ENCODE measurements at regions not wholly inside any gene's neighbourhood (a gene's known extent, or its start where the extent isn't known, plus 50 kb on each side); places are given as distances from the start of the nearest gene placed in this dataset.

DNA sequence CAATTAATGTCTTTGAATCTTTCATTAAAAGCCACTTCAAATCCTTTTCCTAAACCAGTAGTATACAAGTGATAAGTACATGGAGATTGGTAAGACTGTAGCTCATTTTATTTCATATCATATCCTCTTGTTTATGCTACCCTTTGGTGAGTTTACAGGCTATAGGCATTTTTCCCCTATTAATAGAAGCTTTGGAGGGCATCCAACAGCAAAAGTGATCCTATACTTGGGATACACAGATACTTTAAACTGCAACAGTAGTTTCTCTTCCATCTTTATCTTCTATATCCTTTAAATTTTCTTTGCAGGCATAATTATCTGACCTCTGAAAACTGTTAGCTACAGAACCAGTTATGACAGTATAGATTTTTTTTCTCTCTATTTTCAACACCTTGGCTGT lies 114.5 kb upstream of the SPON1 start:
- no peak overlapping the region for H3K4me3 ChIP-seq (ENCODE audit: low read depth, low read length)
- TF ChIP-seq, protein P1, sequence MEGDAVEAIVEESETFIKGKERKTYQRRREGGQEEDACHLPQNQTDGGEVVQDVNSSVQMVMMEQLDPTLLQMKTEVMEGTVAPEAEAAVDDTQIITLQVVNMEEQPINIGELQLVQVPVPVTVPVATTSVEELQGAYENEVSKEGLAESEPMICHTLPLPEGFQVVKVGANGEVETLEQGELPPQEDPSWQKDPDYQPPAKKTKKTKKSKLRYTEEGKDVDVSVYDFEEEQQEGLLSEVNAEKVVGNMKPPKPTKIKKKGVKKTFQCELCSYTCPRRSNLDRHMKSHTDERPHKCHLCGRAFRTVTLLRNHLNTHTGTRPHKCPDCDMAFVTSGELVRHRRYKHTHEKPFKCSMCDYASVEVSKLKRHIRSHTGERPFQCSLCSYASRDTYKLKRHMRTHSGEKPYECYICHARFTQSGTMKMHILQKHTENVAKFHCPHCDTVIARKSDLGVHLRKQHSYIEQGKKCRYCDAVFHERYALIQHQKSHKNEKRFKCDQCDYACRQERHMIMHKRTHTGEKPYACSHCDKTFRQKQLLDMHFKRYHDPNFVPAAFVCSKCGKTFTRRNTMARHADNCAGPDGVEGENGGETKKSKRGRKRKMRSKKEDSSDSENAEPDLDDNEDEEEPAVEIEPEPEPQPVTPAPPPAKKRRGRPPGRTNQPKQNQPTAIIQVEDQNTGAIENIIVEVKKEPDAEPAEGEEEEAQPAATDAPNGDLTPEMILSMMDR (IDR thresholded peaks at IDR 0.05; ENCODE audit: low read depth, low read length): no peak
- DNase-seq (ENCODE audit: low read depth, low spot score): no peak
- in situ Hi-C loops (cut with HindIII; ENCODE audit: low sequenced_read_pairs): no loop called here

DNA sequence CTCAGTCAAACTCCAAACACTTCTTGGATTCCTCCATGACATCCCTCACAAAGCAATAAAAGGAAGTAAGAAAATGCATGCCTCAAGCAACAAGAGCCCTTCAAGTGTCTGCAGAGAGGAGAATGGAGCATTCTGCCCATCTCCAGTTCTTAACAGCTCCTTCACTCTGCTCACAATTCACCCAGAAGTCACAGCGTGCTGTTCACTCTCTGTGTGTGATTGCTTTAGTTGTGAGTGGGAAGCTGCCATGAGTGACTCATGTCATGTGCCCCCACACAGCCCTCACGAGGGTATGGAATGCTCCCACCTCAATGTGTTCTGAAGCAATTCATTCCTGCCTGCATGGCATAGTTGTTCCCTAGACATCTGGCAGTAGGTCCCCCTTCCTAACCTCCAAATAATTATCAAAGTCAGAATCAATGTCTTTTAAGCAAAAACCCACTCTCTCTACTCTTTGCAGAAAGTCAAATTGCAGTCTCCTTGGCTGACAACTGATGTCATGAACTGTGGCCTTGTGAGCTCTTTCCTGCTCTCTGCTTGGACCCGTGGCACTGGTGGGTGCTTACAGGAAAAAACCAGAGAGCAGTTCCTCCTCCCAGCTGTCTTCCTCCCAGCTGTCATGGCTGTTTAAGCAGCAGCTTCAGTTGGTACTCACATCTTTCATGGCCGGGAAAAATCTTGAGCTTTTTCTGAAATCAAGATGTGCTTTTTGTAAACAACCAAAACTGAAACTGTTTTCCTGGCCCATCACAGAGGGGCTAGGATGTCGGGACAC lies 112.1 kb upstream of the SPON1 start:
- H3K4me3 ChIP-seq (ENCODE audit: low read depth, low read length): no peak overlapping the region
- TF ChIP-seq, protein P1 (IDR thresholded peaks at IDR 0.05; ENCODE audit: low read depth, low read length): no peak
- DNase-seq (ENCODE audit: low read depth, low spot score): no peak
- in situ Hi-C loops (cut with HindIII; ENCODE audit: low sequenced_read_pairs): no loop called here

GRCh38 chr11:13851691-13852090 lies 110.8 kb upstream of the SPON1 start:
- in situ Hi-C loops (cut with HindIII; ENCODE audit: low sequenced_read_pairs): no loop called here
- TF ChIP-seq, protein P1 (IDR thresholded peaks at IDR 0.05; ENCODE audit: low read depth, low read length): no peak
- no peak for DNase-seq (ENCODE audit: low read depth, low spot score)
- H3K4me3 ChIP-seq (ENCODE audit: low read depth, low read length): no peak overlapping the region

DNA sequence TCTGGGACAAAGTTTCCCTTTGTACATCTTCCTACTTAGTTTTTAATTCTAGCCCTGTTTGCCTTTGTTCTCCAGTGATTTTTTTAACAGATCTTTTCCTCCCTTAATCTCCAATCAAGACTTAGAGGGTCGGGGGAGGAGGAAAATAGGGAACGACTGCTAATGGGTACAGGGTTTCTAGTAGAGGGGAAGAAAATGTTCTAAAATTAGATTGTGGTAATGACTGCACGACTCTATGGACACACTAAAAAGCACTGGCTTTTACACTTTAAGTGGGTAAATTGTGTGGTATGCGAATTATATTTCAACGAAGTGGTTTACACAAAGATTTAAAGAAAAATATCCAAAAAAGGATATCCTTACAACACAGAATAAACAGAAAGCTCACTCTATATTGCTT lies 110.0 kb upstream of the SPON1 start:
- in situ Hi-C loops (cut with HindIII; ENCODE audit: low sequenced_read_pairs): no loop called here
- no peak for DNase-seq (ENCODE audit: low read depth, low spot score)
- H3K4me3 ChIP-seq (ENCODE audit: low read depth, low read length): no peak overlapping the region
- TF ChIP-seq, protein P1 (IDR thresholded peaks at IDR 0.05; ENCODE audit: low read depth, low read length): no peak

DNA sequence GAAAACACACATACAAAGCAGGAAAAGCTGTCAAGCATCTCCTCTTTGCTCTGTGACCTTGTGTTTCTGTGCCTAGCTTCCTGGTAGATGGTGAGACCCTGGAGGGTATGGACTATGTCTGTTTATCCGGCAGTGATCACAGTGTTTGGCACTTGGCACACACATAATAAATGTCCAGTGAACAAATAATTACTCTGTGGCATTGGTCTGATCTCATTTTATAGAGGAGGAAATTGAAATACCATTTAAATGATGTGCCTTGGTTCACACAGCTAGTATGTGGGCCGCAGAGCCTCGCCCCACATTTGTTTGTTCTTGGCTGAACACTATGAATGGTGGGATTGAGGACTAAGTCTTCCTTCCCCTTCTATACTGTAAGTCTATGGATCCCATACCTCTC lies 104.7 kb upstream of the SPON1 start:
- no peak for DNase-seq (ENCODE audit: low read depth, low spot score)
- in situ Hi-C loops (cut with HindIII; ENCODE audit: low sequenced_read_pairs): no loop called here
- H3K4me3 ChIP-seq (ENCODE audit: low read depth, low read length): no peak overlapping the region
- TF ChIP-seq, protein P1 (IDR thresholded peaks at IDR 0.05; ENCODE audit: low read depth, low read length): no peak

- in situ Hi-C loops (cut with HindIII; ENCODE audit: low sequenced_read_pairs): no loop called here
- no peak overlapping the region for H3K4me3 ChIP-seq (ENCODE audit: low read depth, low read length)
- DNase-seq (ENCODE audit: low read depth, low spot score): no peak
- TF ChIP-seq, protein P1 (IDR thresholded peaks at IDR 0.05; ENCODE audit: low read depth, low read length): no peak
Measured at GRCh38 chr11:13859892-13860291, 102.6 kb upstream of the SPON1 start.

Data from astrocyte of the spinal cord (primary cell).